ENCODE measurements at regions not wholly inside any gene's neighbourhood (a gene's known extent, or its start where the extent isn't known, plus 50 kb on each side); places are given as distances from the start of the nearest gene placed in this dataset.

DNA sequence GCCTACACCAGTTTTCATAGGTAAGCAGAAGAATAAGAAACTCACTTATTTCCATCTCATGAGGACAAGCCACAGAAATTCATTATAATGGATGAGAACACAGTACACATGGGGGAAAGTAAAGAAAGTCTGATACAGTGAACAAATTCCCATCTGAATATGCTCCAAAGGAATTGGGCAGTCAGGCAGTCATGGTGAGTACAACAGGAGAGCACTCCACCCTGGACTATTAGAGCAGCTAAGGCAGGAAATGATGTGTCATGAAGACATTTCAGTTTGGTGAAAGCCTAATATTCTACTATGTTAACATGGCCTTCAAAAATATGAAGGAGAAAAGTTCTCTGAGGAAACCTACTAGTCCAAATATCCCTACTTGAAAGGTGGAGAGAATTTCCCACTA lies 92.0 kb upstream of the PRDX4 start:
- no peak overlapping the region for H3K27ac Mint-ChIP-seq
- ATAC-seq (replicated peaks): no peak
- no peak overlapping the region for H3K4me3 Mint-ChIP-seq
- no peaks in the 10 kb centered on the region for H3K4me1 Mint-ChIP-seq
- H3K36me3 Mint-ChIP-seq (ENCODE audit: low read depth): no peaks in the 10 kb centered on the region
- no peaks in the 10 kb centered on the region for H3K9me3 Mint-ChIP-seq
- peaks cover 6% of the 10 kb centered on the region for H3K27me3 Mint-ChIP-seq

DNA sequence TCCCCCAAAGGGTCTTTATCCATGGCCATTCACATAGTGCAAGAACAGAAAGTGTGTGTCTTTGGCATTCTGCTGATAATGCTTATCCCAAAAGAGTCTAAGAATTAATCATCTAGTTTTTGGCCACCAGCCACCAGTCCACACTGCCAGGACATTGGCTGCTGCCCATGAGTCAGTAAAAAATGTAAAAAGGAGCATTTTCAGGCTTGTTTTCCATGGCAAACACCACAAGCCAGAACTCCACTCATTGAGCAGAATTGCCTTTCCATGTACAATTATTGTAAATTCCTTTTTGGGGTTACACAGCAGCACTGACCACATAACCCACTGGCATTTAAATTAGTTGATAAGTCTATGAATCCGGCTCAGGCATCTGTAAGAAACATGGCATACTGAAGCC lies 89.2 kb upstream of the PRDX4 start:
- Mint-ChIP-seq H3K4me1 (no peaks in the 10 kb centered on the region), H3K9me3 (no peaks in the 10 kb centered on the region), H3K4me3 (no peak overlapping the region), H3K36me3 (ENCODE audit: low read depth) (no peaks in the 10 kb centered on the region), H3K27me3 (peaks cover 6% of the 10 kb centered on the region), H3K27ac (no peak overlapping the region)
- no peak for ATAC-seq (replicated peaks)

DNA sequence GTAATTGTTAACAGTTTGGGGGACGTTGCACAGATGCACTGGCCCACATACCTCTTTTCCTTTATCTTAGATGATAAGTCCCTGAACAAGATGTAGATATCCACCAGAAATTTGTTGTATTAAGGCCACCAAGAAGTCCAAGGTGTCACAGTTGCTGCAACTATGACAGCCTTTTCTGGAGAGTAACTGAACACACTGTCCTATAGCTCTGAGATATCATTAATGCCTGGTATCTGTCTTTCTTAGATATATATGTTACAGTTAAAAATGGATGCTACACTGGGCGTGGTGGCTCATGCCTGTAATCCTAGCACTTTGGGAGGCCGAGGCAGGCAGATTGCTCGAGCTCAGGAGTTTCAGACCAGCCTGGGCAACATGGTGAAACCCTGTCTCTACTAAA lies 77.8 kb upstream of the PRDX4 start:
- Mint-ChIP-seq H3K4me3 (no peak overlapping the region), H3K4me1 (no peaks in the 10 kb centered on the region), H3K27me3 (peaks cover 6% of the 10 kb centered on the region), H3K9me3 (no peaks in the 10 kb centered on the region), H3K36me3 (ENCODE audit: low read depth) (no peaks in the 10 kb centered on the region), H3K27ac (no peak overlapping the region)
- no peak for ATAC-seq (replicated peaks)

DNA sequence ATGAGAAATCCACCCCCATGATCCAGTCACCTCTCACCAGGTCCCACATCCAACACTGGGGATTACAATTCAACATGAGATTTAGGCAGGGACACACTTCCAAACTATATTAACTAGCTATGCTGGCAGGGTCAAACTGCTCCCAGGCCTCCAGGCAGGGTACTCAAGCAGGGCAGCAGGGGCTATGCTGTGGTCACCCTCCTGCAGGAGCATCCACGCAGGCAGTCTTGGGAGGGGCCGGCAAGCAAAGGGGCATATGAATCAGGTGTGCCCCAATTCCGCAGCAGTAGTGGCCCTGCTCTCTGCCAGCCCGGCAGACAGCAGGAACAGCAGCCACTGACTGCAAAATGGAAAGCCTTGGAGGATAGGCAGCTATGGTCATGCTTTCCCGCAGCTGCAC lies 74.6 kb upstream of the PRDX4 start:
- H3K27me3 Mint-ChIP-seq: peaks cover 6% of the 10 kb centered on the region
- no peak overlapping the region for H3K4me3 Mint-ChIP-seq
- H3K4me1 Mint-ChIP-seq: no peaks in the 10 kb centered on the region
- H3K36me3 Mint-ChIP-seq (ENCODE audit: low read depth): no peaks in the 10 kb centered on the region
- no peak for ATAC-seq (replicated peaks)
- no peaks in the 10 kb centered on the region for H3K9me3 Mint-ChIP-seq
- H3K27ac Mint-ChIP-seq: no peak overlapping the region

DNA sequence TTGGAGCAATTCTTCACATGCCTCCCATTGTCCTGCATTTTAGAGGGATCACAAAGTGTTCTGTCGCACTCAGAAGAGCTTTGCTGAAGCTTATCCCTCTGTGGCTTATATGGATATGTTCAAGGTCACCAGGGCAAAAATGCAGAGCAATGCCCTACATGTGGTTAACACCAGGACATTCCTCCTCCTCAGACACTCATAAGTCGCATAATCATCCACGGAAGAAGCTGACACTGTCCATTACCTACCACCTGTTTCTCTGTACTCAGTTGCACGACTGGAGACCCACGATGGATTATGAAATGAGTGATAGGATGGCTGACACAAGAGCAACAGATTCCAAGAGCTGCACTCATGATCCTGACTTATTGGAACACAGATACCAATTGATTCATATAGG lies 68.7 kb upstream of the PRDX4 start:
- H3K36me3 Mint-ChIP-seq (ENCODE audit: low read depth): no peaks in the 10 kb centered on the region

DNA sequence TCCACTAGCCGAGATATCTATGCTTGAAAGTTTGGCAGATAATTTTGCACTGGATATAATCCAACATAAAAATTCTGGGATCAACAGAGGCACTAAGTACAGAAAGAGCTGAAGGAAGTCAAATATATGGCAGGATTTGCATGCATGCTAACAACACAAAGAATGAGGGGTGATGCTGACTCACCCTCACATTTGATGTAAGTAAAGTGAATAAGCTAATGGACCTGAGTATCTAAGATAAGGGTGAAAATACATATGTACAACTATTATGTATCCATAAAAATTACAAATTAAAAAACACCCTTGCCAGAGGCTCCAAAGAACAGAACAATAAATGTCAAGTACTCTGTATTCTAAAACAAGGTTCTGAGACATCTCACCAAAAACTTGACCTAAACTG lies 63.8 kb upstream of the PRDX4 start:
- no peaks in the 10 kb centered on the region for H3K27me3 Mint-ChIP-seq
- no peak overlapping the region for H3K27ac Mint-ChIP-seq
- no peak for ATAC-seq (replicated peaks)
- H3K4me1 Mint-ChIP-seq: no peaks in the 10 kb centered on the region
- H3K9me3 Mint-ChIP-seq: peaks cover 3% of the 10 kb centered on the region
- H3K36me3 Mint-ChIP-seq (ENCODE audit: low read depth): no peaks in the 10 kb centered on the region
- no peak overlapping the region for H3K4me3 Mint-ChIP-seq

More for the DNA sequence above, 68.7 kb upstream of the PRDX4 start:
- Mint-ChIP-seq H3K4me3 (no peak overlapping the region), H3K27me3 (no peaks in the 10 kb centered on the region), H3K4me1 (no peaks in the 10 kb centered on the region), H3K27ac (no peak overlapping the region), H3K9me3 (no peaks in the 10 kb centered on the region)
- no peak for ATAC-seq (replicated peaks)

DNA sequence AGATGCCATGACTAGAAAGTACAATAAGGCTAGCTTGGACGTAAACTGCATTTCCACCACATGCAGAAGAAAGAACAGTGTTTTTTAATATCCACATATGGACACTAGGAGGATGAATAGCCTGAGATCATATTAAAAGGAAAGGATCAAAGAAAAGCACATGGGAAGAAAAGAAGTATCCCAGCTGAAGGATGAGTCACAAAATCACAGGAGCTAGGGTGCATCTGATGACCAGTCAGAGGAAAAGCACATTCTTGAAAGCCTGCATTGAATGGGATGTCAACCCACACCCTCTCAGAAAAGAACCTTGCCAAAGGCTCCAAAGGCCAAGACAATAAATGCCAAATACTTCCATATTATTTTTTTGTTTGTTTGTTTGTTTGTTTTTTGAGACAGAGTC lies 56.8 kb upstream of the PRDX4 start:
- H3K4me3 Mint-ChIP-seq: no peak overlapping the region
- ATAC-seq (replicated peaks): no peak
- H3K9me3 Mint-ChIP-seq: no peaks in the 10 kb centered on the region
- H3K27me3 Mint-ChIP-seq: no peaks in the 10 kb centered on the region
- H3K36me3 Mint-ChIP-seq (ENCODE audit: low read depth): no peaks in the 10 kb centered on the region
- H3K27ac Mint-ChIP-seq: no peak overlapping the region
- no peaks in the 10 kb centered on the region for H3K4me1 Mint-ChIP-seq

DNA sequence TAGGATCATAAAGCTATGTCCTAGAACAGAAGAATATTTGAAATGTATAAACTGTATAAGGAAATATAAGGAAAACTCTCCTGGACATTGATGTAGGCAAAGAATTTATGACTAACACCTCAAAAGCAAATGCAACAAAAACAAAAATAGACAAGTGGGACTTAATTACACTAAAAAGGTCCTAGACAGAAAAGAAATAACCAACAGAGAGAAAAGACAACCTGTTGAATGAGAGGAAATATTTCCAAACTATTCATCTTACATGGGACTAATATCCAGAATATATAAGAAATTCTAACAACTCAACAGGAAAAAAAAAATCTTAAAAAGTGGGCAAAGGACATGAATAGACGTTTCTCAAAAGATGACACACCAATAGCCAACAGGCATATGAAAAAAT lies 54.4 kb upstream of the PRDX4 start:
- Mint-ChIP-seq H3K27me3 (no peaks in the 10 kb centered on the region), H3K4me3 (no peak overlapping the region), H3K27ac (no peak overlapping the region), H3K9me3 (no peaks in the 10 kb centered on the region), H3K4me1 (no peaks in the 10 kb centered on the region), H3K36me3 (ENCODE audit: low read depth) (no peaks in the 10 kb centered on the region)
- ATAC-seq (replicated peaks): no peak

DNA sequence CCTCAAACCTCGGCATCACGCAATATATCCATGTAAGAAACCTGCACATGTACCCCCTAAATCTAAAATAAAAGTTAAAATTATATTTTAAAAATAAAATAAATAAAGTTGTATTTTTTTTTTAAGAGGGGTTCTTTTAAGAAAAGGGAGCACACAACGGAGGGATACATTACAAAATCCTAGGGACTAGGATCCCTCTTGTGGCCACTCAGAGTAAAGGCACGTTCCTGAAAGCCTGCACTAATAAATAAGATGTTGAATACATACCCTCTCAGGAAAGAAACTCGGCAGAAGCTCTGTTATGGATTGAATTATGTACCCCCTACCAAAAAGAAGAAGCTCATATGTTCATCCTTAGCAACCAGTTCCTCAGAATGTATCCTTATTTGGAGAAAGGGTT lies 50.9 kb upstream of the PRDX4 start:
- no peaks in the 10 kb centered on the region for H3K36me3 Mint-ChIP-seq (ENCODE audit: low read depth)
- H3K4me3 Mint-ChIP-seq: no peak overlapping the region
- no peak overlapping the region for H3K27ac Mint-ChIP-seq
- no peak for ATAC-seq (replicated peaks)
- H3K27me3 Mint-ChIP-seq: no peaks in the 10 kb centered on the region
- H3K4me1 Mint-ChIP-seq: no peaks in the 10 kb centered on the region
- no peaks in the 10 kb centered on the region for H3K9me3 Mint-ChIP-seq
